HCT116 (cell line): ENCODE measurements at regions not wholly inside any gene's neighbourhood (a gene's known extent, or its start where the extent isn't known, plus 50 kb on each side); places are given as distances from the start of the nearest gene placed in this dataset.

Source experiments
- ATAC-seq: fragments of 200-7000 bp; cut with Tn5 transposase; 2 replicates; pipeline ENCODE4 v1.9.1; 2020; ENCODE audit warnings: mild to moderate bottlenecking, moderate library complexity
- BruUV-seq: library from RNA; stranded (reverse); fragments of 400-500 nt; replicated peaks from 2 replicates; lab custom pipeline; 2021; lab: Mats Ljungman, UMichigan
- CTCF ChIA-PET: fragments of 300-600 bp; sonication (Branson Sonifier 250); formaldehyde crosslinking; loops from one replicate; lab custom pipeline; 2021; ENCODE audit warnings: antibody characterized with exemption; lab: Charles Lee
- POLR2A ChIA-PET: fragments of 300-600, 350-600 bp; sonication (Branson Sonifier 250); formaldehyde crosslinking; loops from one replicate; lab custom pipeline; 2021; ENCODE audit warnings: antibody characterized with exemption; lab: Charles Lee
- RAD21 ChIA-PET, 2 experiments: fragments of 300-600 bp; sonication (Branson Sonifier 250); formaldehyde crosslinking; loops; one replicate each; lab custom pipeline; 2023; ENCODE audit warnings: low total read pairs in 2 of 2; ENCODE audit not compliant: uncharacterized antibody in 2 of 2, unreplicated experiment in 2 of 2, low non-redundant PET in 1 of 2; lab: Charles Lee
- DNase-seq: peaks from one replicate; pipeline ENCODE4 v3.0.0-alpha.2; 2010; ENCODE audit warnings: low read depth, low spot score
- H2AFZ ChIP-seq: fragments of 200-600 bp; shearing (Covaris generic), sonication (generic); 2 replicates; pipeline ENCODE4 v1.6.1; 2017; ENCODE audit warnings: low read depth, mixed run types, mixed read lengths, antibody characterized with exemption, low read length; ENCODE audit not compliant: poor library complexity, severe bottlenecking
- H3K27ac ChIP-seq: 2 replicates; pipeline ENCODE4 v1.5.1; 2012; ENCODE audit warnings: low read depth, low read length
- H3K27me3 ChIP-seq: fragments of 200-600 bp; sonication (generic); 2 replicates; pipeline ENCODE4 v1.6.1; 2016; ENCODE audit warnings: mixed run types, low read length, mixed read lengths; ENCODE audit not compliant: insufficient read depth
- H3K36me3 ChIP-seq, 2 experiments: fragments of 200-500 bp in 1 of 2; fragments of 200-600 bp in 1 of 2; sonication (Bioruptor generic) in 1 of 2; sonication (generic) in 1 of 2; 2 replicates each; pipeline versions ENCODE4 v1.5.1 to v1.6.1; 2014 to 2016; ENCODE audit warnings: low read length in 2 of 2, inconsistent platforms in 1 of 2, mixed read lengths in 1 of 2, mixed run types in 1 of 2; ENCODE audit not compliant: insufficient read depth in 2 of 2, control insufficient read depth in 1 of 2
- H3K4me1 ChIP-seq, 2 experiments: fragments of 200-600 bp in 1 of 2; sonication (generic) in 1 of 2; 2 replicates each; pipeline versions ENCODE4 v1.5.1 to v1.6.1; 2012 to 2017; ENCODE audit warnings: low read length in 2 of 2, inconsistent platforms in 1 of 2, mild to moderate bottlenecking in 1 of 2, mixed read lengths in 1 of 2, mixed run types in 1 of 2, moderate library complexity in 1 of 2; ENCODE audit not compliant: insufficient read depth in 2 of 2, control insufficient read depth in 1 of 2
- H3K4me2 ChIP-seq: fragments of 200-600 bp; sonication (generic); 2 replicates; pipeline ENCODE4 v1.6.1; 2017; ENCODE audit warnings: mixed run types, low read length, mixed read lengths
- H3K4me3 ChIP-seq, 2 experiments: fragments of 200-600 bp in 1 of 2; sonication (generic) in 1 of 2; replicated peaks in 1 of 2; 2 replicates each; pipeline ENCODE4 v1.5.1; 2011 to 2016; ENCODE audit warnings: low read length in 2 of 2, control low read depth in 1 of 2, low read depth in 1 of 2, mild to moderate bottlenecking in 1 of 2, mixed read lengths in 1 of 2, mixed run types in 1 of 2
- H3K79me2 ChIP-seq: fragments of 200-600 bp; sonication (generic); 2 replicates; pipeline ENCODE4 v1.6.1; 2017; ENCODE audit warnings: mild to moderate bottlenecking, mixed run types, low read length, moderate library complexity, mixed read lengths; ENCODE audit not compliant: insufficient read depth
- H3K9ac ChIP-seq: fragments of 200-600 bp; sonication (generic); 2 replicates; pipeline ENCODE4 v1.6.1; 2016; ENCODE audit warnings: low read length, mixed read lengths
- H3K9me2 ChIP-seq: fragments of 200-600 bp; sonication (generic), shearing (Covaris generic); 2 replicates; pipeline ENCODE4 v1.6.1; 2017; ENCODE audit warnings: mixed run types, mild to moderate bottlenecking, moderate library complexity; ENCODE audit not compliant: insufficient read depth
- H3K9me3 ChIP-seq, 2 experiments: fragments of 200-500 bp in 1 of 2; fragments of 200-600 bp in 1 of 2; sonication (Bioruptor generic) in 1 of 2; sonication (generic) in 1 of 2; 2 replicates each; pipeline ENCODE4 v1.6.1; 2014 to 2017; ENCODE audit warnings: low read length in 2 of 2, mixed read lengths in 2 of 2, inconsistent platforms in 1 of 2, low read depth in 1 of 2, mild to moderate bottlenecking in 1 of 2, mixed run types in 1 of 2, moderate library complexity in 1 of 2; ENCODE audit not compliant: control insufficient read depth in 1 of 2, insufficient read depth in 1 of 2
- H4K20me1 ChIP-seq: fragments of 200-600 bp; sonication (generic), shearing (Covaris generic); 2 replicates; pipeline ENCODE4 v1.6.1; 2017; ENCODE audit warnings: mixed run types, mild to moderate bottlenecking, moderate library complexity; ENCODE audit not compliant: insufficient read depth
- CBX3 ChIP-seq: IDR thresholded peaks from 2 replicates; pipeline ENCODE4 v1.6.1; 2012; ENCODE audit warnings: low read depth
- CEBPB ChIP-seq: IDR thresholded peaks from 2 replicates; pipeline ENCODE4 v1.6.1; 2012; ENCODE audit warnings: low read depth
- EZH2 ChIP-seq: fragments of 200-600 bp; sonication (generic); IDR thresholded peaks from 2 replicates; pipeline ENCODE4 v1.6.1; 2017; ENCODE audit warnings: antibody characterized with exemption, mixed run types
- EZH2phosphoT487 ChIP-seq: fragments of 200-600 bp; IDR thresholded peaks from 2 replicates; pipeline ENCODE4 v1.6.1; 2018; ENCODE audit warnings: antibody characterized with exemption, borderline replicate concordance
- MAX ChIP-seq: IDR thresholded peaks from 2 replicates; pipeline ENCODE4 v1.6.1; 2012
- SIN3A ChIP-seq: IDR thresholded peaks from 2 replicates; pipeline ENCODE4 v1.6.1; 2012; ENCODE audit warnings: low read depth
- YY1 ChIP-seq: IDR thresholded peaks from 2 replicates; pipeline ENCODE4 v1.6.1; 2011; ENCODE audit warnings: low read length, low read depth, moderate library complexity, mild to moderate bottlenecking; ENCODE audit not compliant: insufficient replicate concordance; ENCODE audit errors: extremely low read depth
- ZBTB33 ChIP-seq: IDR thresholded peaks from 2 replicates; pipeline ENCODE4 v1.6.1; 2011; ENCODE audit warnings: mild to moderate bottlenecking, low read length, moderate library complexity; ENCODE audit not compliant: insufficient replicate concordance; ENCODE audit errors: extremely low read depth
- intact Hi-C: fragments of 100-400 bp; cut with micrococcal nuclease; formaldehyde crosslinking; loops from 2 replicates; pipeline ENCODE4 v1.10.0; 2022

DNA sequence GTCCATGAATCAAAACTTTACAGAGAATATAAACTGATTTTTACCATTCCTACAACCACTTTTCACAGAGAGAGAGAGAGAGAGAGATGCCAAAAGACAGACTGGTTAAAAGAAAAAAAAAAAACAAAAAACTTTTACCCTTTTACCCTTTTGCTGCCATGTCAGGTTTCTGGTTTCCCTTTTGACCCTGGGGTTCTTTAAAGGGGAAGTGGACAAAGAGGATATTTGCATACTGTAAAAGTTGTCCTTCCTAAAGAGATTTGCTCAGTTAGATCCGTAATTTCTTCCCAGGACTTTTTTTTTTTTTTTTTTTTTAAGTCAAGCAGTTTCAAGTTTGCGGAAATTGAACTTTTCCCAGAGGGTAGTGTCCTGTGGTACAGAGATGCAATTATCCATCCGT is 287.8 kb upstream of the RGS18 start:
- POLR2A ChIA-PET: no interaction called here

GRCh38 chr1:191875994-191876393 is 282.3 kb upstream of the RGS18 start:
- no peak overlapping the region for H3K9ac ChIP-seq
- no peaks in the 10 kb centered on the region for H3K27me3 ChIP-seq
- DNase-seq: no peak
- no peaks in the 10 kb centered on the region for H3K79me2 ChIP-seq
- H3K4me3 ChIP-seq: no peak overlapping the region
- no peaks in the 10 kb centered on the region for H3K36me3 ChIP-seq
- ATAC-seq: no peak
- intact Hi-C loops: no loop called here
- no peaks in the 10 kb centered on the region for H3K4me1 ChIP-seq
- CTCF ChIA-PET: no interaction called here
- BruUV-seq: no TSS peak
- H2AFZ ChIP-seq: no peak overlapping the region
- no peak overlapping the region for H3K4me2 ChIP-seq
- no peaks in the 10 kb centered on the region for H4K20me1 ChIP-seq
- no peaks in the 10 kb centered on the region for H3K9me3 ChIP-seq
- POLR2A ChIA-PET: no interaction called here
- RAD21 ChIA-PET: no interaction called here
- no peak overlapping the region for H3K27ac ChIP-seq
- no peaks in the 10 kb centered on the region for H3K9me2 ChIP-seq
- TF ChIP-seq YY1 (no peak), EZH2phosphoT487 (no peak), MAX (no peak), CBX3 (no peak), ZBTB33 (no peak), CEBPB (no peak), EZH2 (no peak)

More for the DNA sequence above, 287.8 kb upstream of the RGS18 start:
- Histone ChIP-seq H2AFZ (no peak overlapping the region), H3K79me2 (no peaks in the 10 kb centered on the region), H4K20me1 (no peaks in the 10 kb centered on the region), H3K9ac (no peak overlapping the region), H3K9me2 (no peaks in the 10 kb centered on the region), H3K4me2 (no peak overlapping the region), H3K27me3 (no peaks in the 10 kb centered on the region), H3K9me3 (no peaks in the 10 kb centered on the region), H3K36me3 (no peaks in the 10 kb centered on the region), H3K4me3 (no peak overlapping the region)
- no TSS peak for BruUV-seq
- intact Hi-C loops: no loop called here
- ATAC-seq (no peak), DNase-seq (no peak)
- ChIA-PET RAD21 (no interaction called here), CTCF (no interaction called here)
- TF ChIP-seq CEBPB (no peak), MAX (no peak), SIN3A (no peak), ZBTB33 (no peak)
- TF ChIP-seq, all 23 proteins: peak for 0
- H3K4me1 ChIP-seq: no peaks in the 10 kb centered on the region
- H3K27ac ChIP-seq: no peak overlapping the region
